Hepatocyte (in vitro differentiated cells): ENCODE measurements at regions not wholly inside any gene's neighbourhood (a gene's known extent, or its start where the extent isn't known, plus 50 kb on each side); places are given as distances from the start of the nearest gene placed in this dataset.

Source experiments
- DNase-seq: peaks from one replicate; pipeline ENCODE4 v3.0.0-alpha.2; 2016; ENCODE audit warnings: low spot score
- H2AFZ ChIP-seq: fragments of 200-600 bp; sonication (generic); 2 replicates; pipeline ENCODE4 v1.6.0; 2016; ENCODE audit warnings: antibody characterized with exemption, mild to moderate bottlenecking
- H3K27ac ChIP-seq: fragments of 200-600 bp; sonication (generic); 2 replicates; pipeline ENCODE4 v1.5.1; 2016; ENCODE audit warnings: mild to moderate bottlenecking
- H3K27me3 ChIP-seq: fragments of 200-600 bp; sonication (generic); 2 replicates; pipeline ENCODE4 v1.6.1; 2016
- H3K36me3 ChIP-seq: fragments of 200-600 bp; sonication (generic); replicated peaks from 2 replicates; pipeline ENCODE4 v1.5.1; 2016; ENCODE audit warnings: low read depth; ENCODE audit not compliant: insufficient read depth
- H3K4me1 ChIP-seq: fragments of 200-600 bp; sonication (generic); 2 replicates; pipeline ENCODE4 v1.5.1; 2016; ENCODE audit warnings: mild to moderate bottlenecking, moderate library complexity; ENCODE audit not compliant: insufficient read depth
- H3K4me2 ChIP-seq: fragments of 200-600 bp; sonication (generic); 2 replicates; pipeline ENCODE4 v1.6.0; 2016
- H3K4me3 ChIP-seq: fragments of 200-600 bp; sonication (generic); 2 replicates; pipeline ENCODE4 v1.5.1; 2016; ENCODE audit warnings: mild to moderate bottlenecking
- H3K79me2 ChIP-seq: fragments of 200-600 bp; sonication (generic); 2 replicates; pipeline ENCODE4 v1.6.0; 2017; ENCODE audit warnings: mild to moderate bottlenecking
- H3K9me2 ChIP-seq: fragments of 200-600 bp; sonication (generic); replicated peaks from 2 replicates; pipeline ENCODE4 v1.6.0; 2017; ENCODE audit warnings: mild to moderate bottlenecking; ENCODE audit not compliant: insufficient read depth
- H3K9me3 ChIP-seq: fragments of 200-600 bp; sonication (generic); 2 replicates; pipeline ENCODE4 v1.5.1; 2016; ENCODE audit warnings: low read depth, mild to moderate bottlenecking
- H4K20me1 ChIP-seq: fragments of 200-600 bp; sonication (generic); 2 replicates; pipeline ENCODE4 v1.6.0; 2016; ENCODE audit warnings: mild to moderate bottlenecking; ENCODE audit not compliant: insufficient read depth, poor library complexity, severe bottlenecking
- CTCF ChIP-seq: fragments of 200-600 bp; sonication (generic); IDR thresholded peaks from 2 replicates; pipeline ENCODE4 v1.5.1; 2016; ENCODE audit warnings: antibody characterized with exemption, mild to moderate bottlenecking; ENCODE audit not compliant: poor library complexity
- EZH2 ChIP-seq: fragments of 200-600 bp; sonication (generic); IDR thresholded peaks from 2 replicates; pipeline ENCODE4 v1.6.1; 2016; ENCODE audit warnings: antibody characterized with exemption, mild to moderate bottlenecking, borderline replicate concordance
- EZH2phosphoT487 ChIP-seq: fragments of 200-600 bp; sonication (generic); IDR thresholded peaks from one replicate; pipeline ENCODE4 v1.6.1; 2018; ENCODE audit warnings: antibody characterized with exemption, mild to moderate bottlenecking, low read depth, moderate library complexity; ENCODE audit not compliant: unreplicated experiment, severe bottlenecking
- WGBS: methylation state at CpG from one replicate; pipeline ENCODE4 v1.1.6; 2016; ENCODE audit warnings: low lambda C conversion rate; ENCODE audit errors: missing lambda C conversion rate; 5-methylcytosine and 5-hydroxymethylcytosine counted together

GRCh38 chr5:152269533-152269932, 135.5 kb downstream of the NMUR2 start:
- no peaks in the 10 kb centered on the region for H3K9me3 ChIP-seq

GRCh38 chr5:152264645-152265254, 140.3 kb downstream of the NMUR2 start:
- Histone ChIP-seq H2AFZ (no peak overlapping the region), H3K36me3 (no peaks in the 10 kb centered on the region), H3K79me2 (no peaks in the 10 kb centered on the region), H3K4me1 (no peaks in the 10 kb centered on the region), H4K20me1 (no peaks in the 10 kb centered on the region), H3K4me2 (no peak overlapping the region), H3K27me3 (no peaks in the 10 kb centered on the region), H3K4me3 (no peak overlapping the region), H3K27ac (no peak overlapping the region), H3K9me3 (no peaks in the 10 kb centered on the region), H3K9me2 (no peaks in the 10 kb centered on the region)
- whole genome bisulfite sequencing = 74% methylated on average over 5 of the region's 5 CpGs
- DNase-seq = no peak
- no peak for TF ChIP-seq CTCF
- no peak for TF ChIP-seq EZH2phosphoT487
- TF ChIP-seq EZH2 = no peak

More at GRCh38 chr5:152269533-152269932, 135.5 kb downstream of the NMUR2 start:
- no peak for DNase-seq
- Histone ChIP-seq H3K27ac (no peak overlapping the region), H3K36me3 (no peaks in the 10 kb centered on the region), H3K4me3 (no peak overlapping the region), H3K4me1 (no peaks in the 10 kb centered on the region), H3K79me2 (no peaks in the 10 kb centered on the region), H4K20me1 (no peaks in the 10 kb centered on the region), H3K27me3 (no peaks in the 10 kb centered on the region), H3K9me2 (no peaks in the 10 kb centered on the region), H2AFZ (no peak overlapping the region), H3K4me2 (no peak overlapping the region)
- 68% methylated on average over 1 of the region's 1 CpG for WGBS
- TF ChIP-seq EZH2phosphoT487 (no peak), CTCF (no peak)

GRCh38 chr5:152262667-152263066, 142.4 kb downstream of the NMUR2 start:
- TF ChIP-seq EZH2 (no peak), EZH2phosphoT487 (no peak), CTCF (no peak)
- Histone ChIP-seq H3K27ac (no peak overlapping the region), H3K79me2 (no peaks in the 10 kb centered on the region)

GRCh38 chr5:152260940-152261339, 144.1 kb downstream of the NMUR2 start:
- WGBS = 75% methylated on average over 7 of the region's 7 CpGs

More at GRCh38 chr5:152262667-152263066, 142.4 kb downstream of the NMUR2 start:
- no peaks in the 10 kb centered on the region for H3K4me1 ChIP-seq
- no peaks in the 10 kb centered on the region for H3K9me3 ChIP-seq
- no peak overlapping the region for H3K4me3 ChIP-seq
- no peaks in the 10 kb centered on the region for H3K27me3 ChIP-seq
- H4K20me1 ChIP-seq = no peaks in the 10 kb centered on the region
- no peak for DNase-seq
- 62% methylated on average over 4 of the region's 4 CpGs for WGBS
- no peaks in the 10 kb centered on the region for H3K9me2 ChIP-seq
- H2AFZ ChIP-seq = no peak overlapping the region
- H3K36me3 ChIP-seq = no peaks in the 10 kb centered on the region
- H3K4me2 ChIP-seq = no peak overlapping the region

More at GRCh38 chr5:152260940-152261339, 144.1 kb downstream of the NMUR2 start:
- Histone ChIP-seq H3K9me2 (no peaks in the 10 kb centered on the region), H3K4me3 (no peak overlapping the region), H3K9me3 (no peaks in the 10 kb centered on the region), H3K79me2 (no peaks in the 10 kb centered on the region), H3K27ac (no peak overlapping the region), H4K20me1 (no peaks in the 10 kb centered on the region), H2AFZ (no peak overlapping the region), H3K4me1 (no peaks in the 10 kb centered on the region), H3K36me3 (no peaks in the 10 kb centered on the region), H3K27me3 (no peaks in the 10 kb centered on the region), H3K4me2 (no peak overlapping the region)
- no peak for TF ChIP-seq EZH2phosphoT487
- no peak for TF ChIP-seq CTCF
- TF ChIP-seq EZH2 = no peak
- no peak for DNase-seq
